ENCODE measurements at regions not wholly inside any gene's neighbourhood (a gene's known extent, or its start where the extent isn't known, plus 50 kb on each side); places are given as distances from the start of the nearest gene placed in this dataset.

- TF ChIP-seq CTCF (IDR thresholded peaks at IDR 0.05; ENCODE audit: insufficient read depth, low read length, poor library complexity, severe bottlenecking) (no peak), EZH2phosphoT487 (conservative IDR thresholded peaks at IDR 0.05; ENCODE audit: low read length) (no peak)
These were observed 246.9 kb upstream of the KCNJ16 start for GRCh38 chr17:69828087-69828486.

Data from SU-DHL-6 (cell line).